ENCODE measurements at regions not wholly inside any gene's neighbourhood (a gene's known extent, or its start where the extent isn't known, plus 50 kb on each side); places are given as distances from the start of the nearest gene placed in this dataset.
"Not testable (repeated sequence)": the region's sequence is repeated elsewhere in the genome, so short reads cannot be mapped to it uniquely, and the experiment has no call there.

DNA sequence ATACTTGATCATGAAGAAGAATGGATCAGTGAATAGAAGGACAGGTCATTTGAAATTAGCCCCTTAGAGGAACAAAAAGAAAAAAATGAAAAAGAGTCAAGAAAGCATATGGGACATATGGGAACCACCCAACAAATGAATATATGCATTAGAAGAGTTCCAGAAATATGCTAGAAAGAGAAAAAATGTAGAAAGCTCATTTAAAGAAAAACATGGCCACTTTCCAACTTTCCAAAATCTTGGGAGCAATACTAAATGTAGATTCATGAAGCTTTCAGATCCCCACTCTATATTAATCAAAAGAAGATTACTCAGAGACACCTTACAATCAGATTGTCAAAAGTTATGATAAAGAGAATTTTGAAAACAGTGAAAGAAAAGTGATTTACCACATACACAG is 334.8 kb upstream of the NMUR2 start:
- H3K4me3 Mint-ChIP-seq: no peak overlapping the region
- H3K9me3 Mint-ChIP-seq: peaks cover 9% of the 10 kb centered on the region
- no peak for DNase-seq
- no peaks in the 10 kb centered on the region for H3K4me1 Mint-ChIP-seq (ENCODE audit: low read depth)
- no peaks in the 10 kb centered on the region for H3K36me3 Mint-ChIP-seq (ENCODE audit: insufficient read depth)
- no peak for ATAC-seq
- no peaks in the 10 kb centered on the region for H3K27me3 Mint-ChIP-seq (ENCODE audit: low read depth)

DNA sequence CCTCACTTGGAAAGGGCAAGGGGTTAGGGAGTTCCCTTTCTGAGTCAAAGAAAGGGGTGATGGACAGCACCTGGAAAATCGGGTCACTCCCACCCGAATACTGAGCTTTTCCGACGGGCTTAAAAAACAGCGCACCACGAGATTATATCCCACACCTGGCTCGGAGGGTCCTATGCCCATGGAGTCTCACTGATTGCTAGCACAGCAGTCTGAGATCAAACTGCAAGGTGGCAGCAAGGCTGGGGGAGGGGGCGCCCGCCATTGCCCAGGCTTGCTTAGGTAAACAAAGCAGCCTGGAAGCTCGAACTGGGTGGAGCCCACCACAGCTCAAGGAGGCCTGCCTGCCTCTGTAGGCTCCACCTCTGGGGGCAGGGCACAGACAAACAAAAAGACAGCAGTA is 336.0 kb upstream of the NMUR2 start:
- not testable (repeated sequence) for ATAC-seq; H3K36me3 Mint-ChIP-seq (ENCODE audit: insufficient read depth); H3K4me3 Mint-ChIP-seq; H3K9me3 Mint-ChIP-seq; H3K4me1 Mint-ChIP-seq (ENCODE audit: low read depth); H3K27me3 Mint-ChIP-seq (ENCODE audit: low read depth); DNase-seq

DNA sequence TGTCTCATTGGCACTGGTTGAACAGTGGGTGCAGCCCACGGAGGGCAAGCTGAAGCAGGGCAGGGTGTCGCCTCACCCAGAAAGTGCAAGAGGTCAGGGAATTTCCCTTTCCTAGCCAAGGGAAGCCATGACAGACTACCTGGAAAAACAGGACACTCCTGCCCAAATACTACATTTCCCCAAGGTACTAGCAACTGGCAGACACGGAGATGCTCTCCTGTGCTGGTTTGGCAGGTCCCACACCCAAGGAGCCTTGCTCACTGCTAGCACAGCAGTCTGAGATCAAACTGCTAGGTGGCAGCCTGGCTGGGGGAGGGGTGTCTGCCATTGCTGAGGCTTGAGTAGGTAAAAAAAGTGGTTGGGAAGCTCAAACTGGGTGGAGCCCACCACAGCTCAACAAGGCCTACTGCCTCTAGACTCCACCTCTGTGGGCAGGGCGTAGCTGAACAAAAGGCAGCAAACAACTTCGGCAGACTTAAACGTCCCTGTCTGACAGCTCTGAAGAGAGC is 382.7 kb upstream of the NMUR2 start:
- not testable (repeated sequence) for H3K27me3 Mint-ChIP-seq (ENCODE audit: low read depth); DNase-seq; H3K4me3 Mint-ChIP-seq; ATAC-seq; H3K4me1 Mint-ChIP-seq (ENCODE audit: low read depth); H3K36me3 Mint-ChIP-seq (ENCODE audit: insufficient read depth)
- peaks cover 14% of the 10 kb centered on the region for H3K9me3 Mint-ChIP-seq

DNA sequence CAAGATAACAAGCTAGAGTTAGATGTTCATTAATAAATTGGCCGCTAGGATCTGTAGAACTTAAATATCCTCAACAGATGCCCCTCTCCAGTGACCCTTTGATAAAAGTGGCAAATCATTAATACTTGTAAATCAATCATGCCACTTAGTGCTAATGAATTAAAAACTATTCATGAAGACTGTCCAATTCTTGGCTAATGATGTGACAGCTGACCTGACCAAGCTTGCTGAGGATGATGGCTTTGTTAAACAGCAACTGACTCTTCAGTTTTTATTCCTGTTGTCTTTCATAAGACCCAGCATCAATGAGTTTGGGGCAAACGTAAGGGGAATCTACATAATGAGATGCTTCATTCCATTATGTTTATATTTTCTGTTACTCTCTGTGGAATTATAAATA is 396.8 kb upstream of the NMUR2 start:
- no peak overlapping the region for H3K4me3 Mint-ChIP-seq
- no peaks in the 10 kb centered on the region for H3K9me3 Mint-ChIP-seq
- no peak for ATAC-seq
- DNase-seq: no peak
- no peaks in the 10 kb centered on the region for H3K4me1 Mint-ChIP-seq (ENCODE audit: low read depth)
- no peaks in the 10 kb centered on the region for H3K27me3 Mint-ChIP-seq (ENCODE audit: low read depth)
- H3K36me3 Mint-ChIP-seq (ENCODE audit: insufficient read depth): no peaks in the 10 kb centered on the region

DNA sequence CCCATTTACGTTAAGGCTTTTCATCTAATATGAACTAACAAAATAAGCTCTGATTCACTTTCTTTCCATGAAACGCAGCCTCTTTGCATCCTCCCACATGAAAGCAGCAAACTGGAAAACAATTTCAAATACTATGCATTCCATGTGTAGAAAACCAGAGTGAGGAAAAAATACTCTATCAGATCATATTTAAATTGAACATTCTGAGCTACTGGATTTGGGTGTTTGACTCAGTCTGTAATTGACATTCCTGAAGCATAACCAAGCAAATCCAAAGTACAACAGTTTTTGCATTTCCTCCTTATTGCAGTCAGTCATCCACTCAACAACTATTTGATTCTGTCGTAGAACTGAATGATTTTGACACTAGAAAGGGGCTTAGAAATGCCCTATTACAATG is 399.1 kb upstream of the NMUR2 start:
- Mint-ChIP-seq H3K4me1 (ENCODE audit: low read depth) (no peaks in the 10 kb centered on the region), H3K4me3 (no peak overlapping the region), H3K9me3 (no peaks in the 10 kb centered on the region), H3K36me3 (ENCODE audit: insufficient read depth) (no peaks in the 10 kb centered on the region), H3K27me3 (ENCODE audit: low read depth) (no peaks in the 10 kb centered on the region)
- DNase-seq: no peak
- no peak for ATAC-seq

DNA sequence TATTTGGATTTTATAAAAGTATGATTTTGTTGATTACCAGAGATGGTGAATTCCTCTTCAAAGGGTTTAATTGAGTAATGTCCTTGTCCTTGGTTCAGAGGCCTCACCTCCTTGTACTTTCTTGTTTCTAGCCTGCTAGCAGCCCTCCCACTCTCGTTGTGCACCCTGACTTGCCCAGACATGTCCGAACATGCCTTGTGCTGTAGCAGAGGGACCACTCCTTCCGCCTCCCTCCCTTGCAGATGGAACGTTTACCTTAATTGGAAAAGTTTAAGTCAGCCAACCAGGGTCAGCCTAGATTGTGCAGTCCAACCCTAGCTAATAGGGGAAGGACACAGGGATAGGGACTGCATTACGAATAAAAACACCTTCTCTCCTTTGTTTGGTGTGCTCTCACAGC is 406.9 kb upstream of the NMUR2 start:
- ATAC-seq (no peak), DNase-seq (no peak)
- peaks cover 3% of the 10 kb centered on the region for H3K9me3 Mint-ChIP-seq
- no peaks in the 10 kb centered on the region for H3K36me3 Mint-ChIP-seq (ENCODE audit: insufficient read depth)
- no peaks in the 10 kb centered on the region for H3K4me1 Mint-ChIP-seq (ENCODE audit: low read depth)
- H3K4me3 Mint-ChIP-seq: no peak overlapping the region
- H3K27me3 Mint-ChIP-seq (ENCODE audit: low read depth): no peaks in the 10 kb centered on the region

DNA sequence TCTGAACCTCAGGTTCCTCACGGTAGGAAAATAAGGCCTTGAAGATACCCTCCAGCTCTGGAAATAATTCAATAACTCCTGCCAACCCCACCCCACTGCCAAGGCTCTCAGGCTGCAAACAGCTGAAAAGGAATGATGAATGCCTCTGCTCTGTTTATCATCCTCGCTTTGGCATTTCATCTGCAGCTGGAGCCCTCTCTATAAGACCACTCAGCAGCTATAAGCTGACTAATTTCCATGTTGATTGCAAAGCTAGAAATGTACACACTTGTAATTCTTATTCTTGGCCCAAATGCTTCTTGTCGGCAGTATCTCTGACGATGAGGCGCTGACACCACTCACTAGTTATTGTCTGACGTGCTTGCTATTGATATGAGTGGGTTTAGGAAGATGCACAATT is 408.4 kb upstream of the NMUR2 start:
- no peaks in the 10 kb centered on the region for H3K36me3 Mint-ChIP-seq (ENCODE audit: insufficient read depth)
- no peaks in the 10 kb centered on the region for H3K4me1 Mint-ChIP-seq (ENCODE audit: low read depth)
- peaks cover 3% of the 10 kb centered on the region for H3K9me3 Mint-ChIP-seq
- DNase-seq: no peak
- H3K27me3 Mint-ChIP-seq (ENCODE audit: low read depth): no peaks in the 10 kb centered on the region
- ATAC-seq: no peak
- H3K4me3 Mint-ChIP-seq: no peak overlapping the region

DNA sequence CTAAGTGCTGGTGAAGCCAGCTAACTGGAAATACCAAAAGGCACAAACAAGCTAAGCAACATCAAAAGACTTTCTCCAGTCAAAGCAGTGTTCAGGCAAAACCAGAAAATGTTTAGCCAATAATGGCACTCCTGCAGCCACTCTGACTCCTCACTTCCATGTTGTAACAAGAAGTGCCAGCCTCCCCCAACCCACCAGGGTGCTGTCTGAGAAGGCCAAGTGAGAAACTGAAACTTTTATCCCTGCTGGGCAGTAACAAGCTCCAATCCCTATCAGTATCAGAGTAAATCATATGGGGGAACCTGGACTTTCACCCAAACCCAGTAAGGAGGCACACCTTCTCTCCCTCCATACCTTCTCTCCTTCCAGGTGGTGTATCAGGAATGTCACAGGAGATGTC is 414.8 kb upstream of the NMUR2 start:
- H3K4me1 Mint-ChIP-seq (ENCODE audit: low read depth): no peaks in the 10 kb centered on the region
- ATAC-seq (no peak), DNase-seq (no peak)
- H3K9me3 Mint-ChIP-seq: no peaks in the 10 kb centered on the region
- H3K4me3 Mint-ChIP-seq: no peak overlapping the region
- H3K36me3 Mint-ChIP-seq (ENCODE audit: insufficient read depth): no peaks in the 10 kb centered on the region
- H3K27me3 Mint-ChIP-seq (ENCODE audit: low read depth): no peaks in the 10 kb centered on the region

DNA sequence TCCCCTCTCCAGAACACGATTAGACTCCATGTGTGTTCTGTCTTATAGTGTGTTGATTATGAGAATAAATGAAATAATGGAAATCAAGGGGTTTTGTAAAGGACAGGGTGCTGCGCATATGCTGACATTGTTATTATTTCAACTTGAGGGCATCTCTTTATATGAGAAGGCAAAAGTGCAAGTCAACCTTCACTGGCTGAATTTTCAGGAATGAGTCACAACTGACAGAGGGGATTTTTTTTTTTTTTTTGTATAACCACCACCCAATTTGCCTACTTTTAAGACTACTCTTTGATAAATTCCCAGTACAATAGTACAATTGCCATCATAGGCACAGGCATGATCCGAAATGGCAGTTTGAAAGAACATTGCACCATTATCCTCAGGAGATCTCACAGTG is 419.2 kb upstream of the NMUR2 start:
- Mint-ChIP-seq H3K36me3 (ENCODE audit: insufficient read depth) (no peaks in the 10 kb centered on the region), H3K9me3 (no peaks in the 10 kb centered on the region), H3K4me3 (no peak overlapping the region)

DNA sequence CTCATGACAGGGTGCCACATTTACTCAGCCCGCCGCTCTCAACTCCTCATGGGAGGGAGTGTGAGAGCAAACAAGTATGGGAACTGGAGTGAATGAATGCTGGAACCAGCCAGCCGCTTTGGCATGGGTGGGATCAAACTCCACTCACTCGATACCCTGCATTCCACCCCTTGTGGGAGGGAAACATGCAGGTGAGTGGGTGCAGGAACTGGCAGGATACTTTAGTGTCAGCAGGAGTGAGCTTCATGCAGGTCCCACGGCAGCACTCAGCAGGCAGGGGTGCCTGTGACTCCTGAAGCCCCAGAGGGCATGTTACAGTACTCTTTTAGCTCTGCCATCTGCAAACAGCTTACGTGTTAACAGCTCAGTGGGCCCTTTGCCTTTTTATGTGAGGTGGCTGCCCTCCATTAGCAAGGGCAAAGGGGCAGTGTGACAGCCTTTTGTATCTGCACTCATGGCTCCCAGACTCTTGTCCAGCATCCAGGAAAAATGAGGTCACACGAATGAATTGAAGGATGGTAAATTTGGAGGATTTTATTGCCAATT is 433.2 kb upstream of the NMUR2 start:
- no peaks in the 10 kb centered on the region for H3K4me1 Mint-ChIP-seq (ENCODE audit: low read depth)
- ATAC-seq (no peak), DNase-seq (no peak)
- no peaks in the 10 kb centered on the region for H3K36me3 Mint-ChIP-seq (ENCODE audit: insufficient read depth)
- no peaks in the 10 kb centered on the region for H3K27me3 Mint-ChIP-seq (ENCODE audit: low read depth)
- H3K9me3 Mint-ChIP-seq: peaks cover 3% of the 10 kb centered on the region
- H3K4me3 Mint-ChIP-seq: no peak overlapping the region

More for the DNA sequence above, 419.2 kb upstream of the NMUR2 start:
- no peaks in the 10 kb centered on the region for H3K27me3 Mint-ChIP-seq (ENCODE audit: low read depth)
- no peaks in the 10 kb centered on the region for H3K4me1 Mint-ChIP-seq (ENCODE audit: low read depth)
- DNase-seq (no peak), ATAC-seq (no peak)

DNA sequence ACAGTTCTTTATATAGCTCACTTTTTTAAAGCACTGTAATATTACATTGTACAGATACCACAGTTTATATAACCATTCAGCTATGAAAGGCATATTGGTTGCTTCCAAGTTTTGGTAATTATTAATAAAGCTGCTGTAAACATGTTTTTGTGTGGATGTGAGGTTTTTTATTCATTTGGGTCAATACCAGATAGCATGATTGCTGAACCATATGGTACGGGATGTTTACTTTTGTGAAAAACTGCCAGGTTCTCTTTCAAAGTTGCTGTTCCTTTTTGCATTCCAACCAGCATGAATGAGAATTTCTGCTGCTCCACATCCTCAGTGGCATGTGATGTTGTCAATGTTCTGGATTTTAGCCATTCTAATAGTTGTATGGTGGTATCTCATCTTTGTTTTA is 439.6 kb upstream of the NMUR2 start:
- ATAC-seq: no peak
- H3K9me3 Mint-ChIP-seq: peaks cover 10% of the 10 kb centered on the region
- no peaks in the 10 kb centered on the region for H3K4me1 Mint-ChIP-seq (ENCODE audit: low read depth)
- H3K36me3 Mint-ChIP-seq (ENCODE audit: insufficient read depth): no peaks in the 10 kb centered on the region
- no peak overlapping the region for H3K4me3 Mint-ChIP-seq
- H3K27me3 Mint-ChIP-seq (ENCODE audit: low read depth): no peaks in the 10 kb centered on the region
- no peak for DNase-seq

DNA sequence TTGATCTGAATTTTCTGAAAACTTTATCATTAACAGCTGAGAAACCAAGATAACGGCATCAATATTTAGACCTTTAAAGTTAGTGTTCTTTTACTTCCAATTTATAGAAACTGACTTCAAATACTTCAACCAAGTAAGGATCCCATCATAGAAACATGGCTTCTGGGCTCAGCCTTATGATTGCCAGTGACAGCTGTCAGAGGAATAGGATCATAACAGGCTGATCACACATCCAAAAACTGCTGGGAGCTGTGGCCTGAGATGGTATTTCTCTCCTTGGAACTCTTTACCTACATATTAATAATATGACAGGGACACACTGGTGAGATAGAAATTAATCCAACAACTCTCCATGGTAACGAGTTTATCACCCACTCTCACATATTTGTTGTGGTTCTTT is 448.3 kb upstream of the NMUR2 start:
- H3K36me3 Mint-ChIP-seq (ENCODE audit: insufficient read depth): no peaks in the 10 kb centered on the region
- ATAC-seq (no peak), DNase-seq (no peak)
- H3K9me3 Mint-ChIP-seq: peaks cover 4% of the 10 kb centered on the region
- no peak overlapping the region for H3K4me3 Mint-ChIP-seq
- H3K4me1 Mint-ChIP-seq (ENCODE audit: low read depth): no peaks in the 10 kb centered on the region
- H3K27me3 Mint-ChIP-seq (ENCODE audit: low read depth): no peaks in the 10 kb centered on the region

DNA sequence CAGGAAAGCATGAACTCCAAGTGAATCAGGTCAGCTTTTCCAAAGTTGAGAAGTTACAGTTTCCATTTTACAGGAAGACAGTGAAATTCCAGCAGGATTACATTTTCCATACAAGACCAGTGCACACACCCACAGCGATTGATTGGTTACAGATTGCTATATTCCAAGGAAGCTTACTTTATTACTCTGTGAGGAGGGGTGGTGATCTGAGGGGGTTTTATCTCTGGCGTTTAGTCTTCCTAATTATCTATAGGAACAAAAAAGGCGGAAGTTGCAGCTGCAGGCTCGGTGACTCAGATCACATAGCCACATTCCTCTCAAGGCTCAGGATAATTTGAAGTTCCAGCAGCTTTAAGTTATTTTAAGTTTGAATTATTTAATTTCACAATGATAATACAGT is 450.4 kb upstream of the NMUR2 start:
- DNase-seq (no peak), ATAC-seq (no peak)
- Mint-ChIP-seq H3K9me3 (no peaks in the 10 kb centered on the region), H3K4me1 (ENCODE audit: low read depth) (no peaks in the 10 kb centered on the region), H3K36me3 (ENCODE audit: insufficient read depth) (no peaks in the 10 kb centered on the region), H3K27me3 (ENCODE audit: low read depth) (no peaks in the 10 kb centered on the region), H3K4me3 (no peak overlapping the region)

DNA sequence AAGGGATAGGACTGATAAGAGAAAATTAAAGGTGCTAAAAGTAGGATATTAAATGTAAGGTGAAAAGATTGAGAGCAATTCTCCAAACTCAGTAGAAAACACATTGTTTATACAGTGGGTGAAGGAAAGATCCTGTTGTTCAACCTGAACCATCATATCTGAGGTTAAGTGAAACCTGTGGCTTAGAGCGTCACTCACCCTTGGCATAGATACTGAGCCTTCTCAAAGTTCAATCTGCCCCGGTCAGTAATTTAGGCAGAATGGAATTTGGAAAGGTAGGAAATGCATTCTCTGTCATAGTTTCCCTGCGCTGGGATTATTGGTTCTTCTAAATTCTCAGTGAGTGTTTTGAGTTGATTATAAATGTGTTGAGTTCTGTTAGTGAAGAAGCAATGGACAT is 456.2 kb upstream of the NMUR2 start:
- no peaks in the 10 kb centered on the region for H3K27me3 Mint-ChIP-seq (ENCODE audit: low read depth)
- no peaks in the 10 kb centered on the region for H3K9me3 Mint-ChIP-seq
- ATAC-seq (no peak), DNase-seq (no peak)
- no peaks in the 10 kb centered on the region for H3K4me1 Mint-ChIP-seq (ENCODE audit: low read depth)
- H3K36me3 Mint-ChIP-seq (ENCODE audit: insufficient read depth): no peaks in the 10 kb centered on the region
- H3K4me3 Mint-ChIP-seq: no peak overlapping the region

DNA sequence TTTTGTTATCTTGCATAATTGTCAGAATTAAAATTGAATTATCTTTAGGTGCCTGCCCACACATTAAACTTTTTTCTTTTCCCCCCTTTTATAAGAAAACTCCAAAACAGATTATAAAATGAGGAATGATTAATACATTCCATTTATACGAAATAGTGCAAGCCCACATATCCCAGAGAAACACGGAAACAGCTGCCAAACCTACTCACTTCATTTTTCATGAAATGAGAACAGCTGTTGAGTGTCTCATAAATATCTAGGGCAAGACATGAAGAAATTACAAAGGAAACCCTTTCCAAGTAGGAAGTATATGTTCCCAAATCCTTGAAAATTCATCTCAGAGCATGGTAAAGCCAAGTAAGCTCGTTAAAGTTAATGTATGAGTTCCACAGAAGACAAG is 459.4 kb upstream of the NMUR2 start:
- no peak for DNase-seq
- Mint-ChIP-seq H3K4me3 (no peak overlapping the region), H3K4me1 (ENCODE audit: low read depth) (no peaks in the 10 kb centered on the region), H3K9me3 (no peaks in the 10 kb centered on the region), H3K27me3 (ENCODE audit: low read depth) (no peaks in the 10 kb centered on the region), H3K36me3 (ENCODE audit: insufficient read depth) (no peaks in the 10 kb centered on the region)
- ATAC-seq: no peak

DNA sequence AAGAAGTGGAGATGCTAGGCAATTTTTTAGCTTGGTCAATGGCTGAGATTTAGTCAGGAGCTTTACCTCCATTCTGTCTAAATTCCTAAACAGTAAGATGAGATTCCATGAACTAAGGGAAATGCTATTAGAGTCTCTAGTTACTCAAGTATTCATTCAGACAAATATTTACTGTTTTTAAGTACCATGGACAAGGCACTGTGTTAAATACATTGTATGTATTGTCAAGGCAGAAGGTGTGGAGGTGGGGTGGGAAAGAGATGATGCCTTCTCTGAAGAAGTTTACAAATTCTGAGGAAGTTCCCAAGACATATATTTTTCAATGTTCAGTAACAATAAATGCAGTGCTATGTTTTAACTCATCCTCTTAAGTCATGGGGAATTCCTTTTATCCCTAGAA is 459.9 kb upstream of the NMUR2 start:
- no peaks in the 10 kb centered on the region for H3K36me3 Mint-ChIP-seq (ENCODE audit: insufficient read depth)
- ATAC-seq: no peak
- H3K4me1 Mint-ChIP-seq (ENCODE audit: low read depth): no peaks in the 10 kb centered on the region
- no peaks in the 10 kb centered on the region for H3K27me3 Mint-ChIP-seq (ENCODE audit: low read depth)
- no peak for DNase-seq
- H3K9me3 Mint-ChIP-seq: no peaks in the 10 kb centered on the region
- H3K4me3 Mint-ChIP-seq: no peak overlapping the region
